ENCODE measurements at regions not wholly inside any gene's neighbourhood (a gene's known extent, or its start where the extent isn't known, plus 50 kb on each side); places are given as distances from the start of the nearest gene placed in this dataset.
"Not testable (repeated sequence)": the region's sequence is repeated elsewhere in the genome, so short reads cannot be mapped to it uniquely, and the experiment has no call there.

DNA sequence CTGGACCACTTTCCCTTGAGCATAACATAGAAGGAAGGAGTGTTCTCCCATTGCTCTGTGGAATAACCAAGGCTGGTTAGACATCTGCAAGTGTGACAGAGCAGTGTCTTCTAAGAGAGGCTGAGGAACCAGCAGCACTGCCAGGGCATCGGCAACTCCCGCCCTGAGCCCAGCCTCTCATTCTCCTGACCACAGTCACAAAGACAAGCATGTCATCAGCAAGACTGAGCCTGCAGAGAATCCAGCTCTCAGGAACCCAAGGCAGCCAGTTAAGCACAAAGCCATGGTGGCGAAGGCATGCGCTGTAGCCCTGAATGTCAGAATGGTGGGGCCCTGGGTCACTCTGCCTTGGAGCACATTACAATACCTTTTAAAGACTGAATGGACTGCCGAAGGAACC is 253.9 kb downstream of the AGTPBP1 start:
- no peaks in the 10 kb centered on the region for H3K9me3 ChIP-seq (ENCODE audit: control insufficient read depth, low read length)
- H3K36me3 ChIP-seq (ENCODE audit: control insufficient read depth, insufficient read depth, low read length) = no peaks in the 10 kb centered on the region
- H3K27ac ChIP-seq (ENCODE audit: insufficient read depth, low read depth, low read length, poor library complexity, severe bottlenecking) = no peak overlapping the region
- peaks cover 4% of the 10 kb centered on the region for H3K4me1 ChIP-seq (ENCODE audit: control insufficient read depth, insufficient read depth, low read length)
- no peaks in the 10 kb centered on the region for H3K27me3 ChIP-seq (ENCODE audit: control insufficient read depth, insufficient read depth, low read length, poor library complexity, severe bottlenecking)
- WGBS, 2 experiments = 89 to 90% methylated on average over 5 of the region's 5 CpGs
- H3K4me3 ChIP-seq (ENCODE audit: insufficient read depth, low read depth, low read length) = no peak overlapping the region

DNA sequence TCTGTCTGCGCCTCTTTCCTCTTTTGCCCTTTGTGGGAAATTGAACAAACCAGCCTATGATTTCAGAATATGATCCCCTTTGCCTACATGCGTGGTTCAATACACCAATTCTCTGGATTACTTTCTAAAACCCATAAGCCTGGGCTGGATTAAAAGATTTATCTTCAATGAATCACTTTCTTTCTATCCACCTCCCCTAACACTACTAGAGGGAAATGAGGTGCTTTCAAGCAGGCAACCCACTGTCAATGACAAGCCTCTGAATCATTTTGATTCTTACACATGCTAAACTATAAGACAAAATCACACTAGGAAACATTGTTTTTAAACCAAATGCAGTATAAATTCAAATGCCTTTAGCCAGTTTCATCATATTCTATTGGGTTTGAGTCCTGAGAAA is 257.5 kb downstream of the AGTPBP1 start:
- H3K9me3 ChIP-seq (ENCODE audit: control insufficient read depth, low read length) = no peaks in the 10 kb centered on the region
- WGBS, 2 experiments = 89 to 92% methylated on average over 2 of the region's 2 CpGs
- H3K27me3 ChIP-seq (ENCODE audit: control insufficient read depth, insufficient read depth, low read length, poor library complexity, severe bottlenecking) = no peaks in the 10 kb centered on the region
- H3K4me3 ChIP-seq (ENCODE audit: insufficient read depth, low read depth, low read length) = no peak overlapping the region
- H3K4me1 ChIP-seq (ENCODE audit: control insufficient read depth, insufficient read depth, low read length) = peaks cover 4% of the 10 kb centered on the region
- no peaks in the 10 kb centered on the region for H3K36me3 ChIP-seq (ENCODE audit: control insufficient read depth, insufficient read depth, low read length)
- no peak overlapping the region for H3K27ac ChIP-seq (ENCODE audit: insufficient read depth, low read depth, low read length, poor library complexity, severe bottlenecking)

DNA sequence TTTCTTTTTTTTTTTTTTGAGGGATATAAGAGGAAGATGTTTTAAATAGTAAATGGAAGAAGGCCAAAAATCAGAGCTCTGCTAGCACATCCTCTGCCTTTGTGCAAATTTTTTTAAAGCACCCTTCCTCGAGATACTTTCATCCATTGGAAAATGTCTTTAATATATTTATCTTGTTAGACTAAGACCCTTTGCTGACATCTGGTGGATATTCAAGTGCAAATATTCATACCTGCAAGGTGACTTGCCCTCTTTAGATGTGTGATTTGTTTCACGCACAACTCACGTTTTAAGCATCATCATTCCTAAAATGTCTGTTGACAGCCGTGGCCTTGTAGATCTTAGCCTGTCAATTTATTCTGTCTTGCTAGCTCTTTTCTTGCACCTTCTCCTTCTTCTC is 258.5 kb downstream of the AGTPBP1 start:
- peaks cover 4% of the 10 kb centered on the region for H3K4me1 ChIP-seq (ENCODE audit: control insufficient read depth, insufficient read depth, low read length)
- WGBS, 2 experiments = 87 to 91% methylated on average over 3 of the region's 4 CpGs
- H3K27me3 ChIP-seq (ENCODE audit: control insufficient read depth, insufficient read depth, low read length, poor library complexity, severe bottlenecking) = no peaks in the 10 kb centered on the region

DNA sequence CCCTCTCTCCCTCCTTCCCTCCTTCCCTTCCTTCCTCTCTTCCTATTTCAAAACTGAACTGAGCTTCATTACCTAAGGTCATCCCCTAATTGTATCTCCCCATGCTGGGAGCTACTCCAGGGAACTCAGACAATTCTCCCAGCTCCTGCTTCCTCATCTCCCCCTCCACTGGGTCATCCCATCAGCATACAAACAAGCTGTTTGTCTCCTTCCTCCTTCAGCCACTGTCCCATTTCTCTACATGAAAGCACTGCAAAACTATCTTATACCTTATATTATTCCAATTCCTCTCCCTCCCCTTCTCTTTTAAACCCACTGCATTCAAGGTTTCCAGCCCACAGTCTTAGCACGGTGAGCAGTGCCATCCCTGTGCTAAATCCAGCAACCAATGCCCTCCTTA is 262.4 kb downstream of the AGTPBP1 start:
- Histone ChIP-seq H3K4me3 (ENCODE audit: insufficient read depth, low read depth, low read length) (no peak overlapping the region), H3K36me3 (ENCODE audit: control insufficient read depth, insufficient read depth, low read length) (no peaks in the 10 kb centered on the region), H3K4me1 (ENCODE audit: control insufficient read depth, insufficient read depth, low read length) (no peaks in the 10 kb centered on the region), H3K27ac (ENCODE audit: insufficient read depth, low read depth, low read length, poor library complexity, severe bottlenecking) (no peak overlapping the region), H3K9me3 (ENCODE audit: control insufficient read depth, low read length) (no peaks in the 10 kb centered on the region), H3K27me3 (ENCODE audit: control insufficient read depth, insufficient read depth, low read length, poor library complexity, severe bottlenecking) (no peaks in the 10 kb centered on the region)
- 89 to 95% methylated on average over 1 of the region's 1 CpG for WGBS, 2 experiments

More for the DNA sequence above, 258.5 kb downstream of the AGTPBP1 start:
- no peak overlapping the region for H3K4me3 ChIP-seq (ENCODE audit: insufficient read depth, low read depth, low read length)
- H3K27ac ChIP-seq (ENCODE audit: insufficient read depth, low read depth, low read length, poor library complexity, severe bottlenecking) = no peak overlapping the region
- no peaks in the 10 kb centered on the region for H3K9me3 ChIP-seq (ENCODE audit: control insufficient read depth, low read length)
- H3K36me3 ChIP-seq (ENCODE audit: control insufficient read depth, insufficient read depth, low read length) = no peaks in the 10 kb centered on the region

DNA sequence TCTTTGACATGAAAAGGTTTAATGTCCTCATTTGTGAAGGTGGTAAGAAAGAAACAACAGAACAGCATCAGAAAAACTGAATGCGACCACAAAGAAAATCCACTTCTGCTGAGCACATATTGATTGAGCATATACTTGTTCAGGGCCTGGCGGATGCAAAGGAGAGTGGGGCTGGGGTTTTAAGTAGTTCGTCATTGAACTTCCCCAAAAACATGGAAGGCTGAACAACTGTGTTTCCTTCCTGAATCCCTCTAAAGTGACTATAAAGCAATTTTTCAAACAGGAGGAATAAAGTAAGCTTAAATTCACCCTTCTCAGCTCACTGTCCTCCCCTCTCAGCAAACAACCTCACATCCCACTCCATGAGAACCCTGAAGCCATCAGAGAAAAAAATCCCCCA is 262.9 kb downstream of the AGTPBP1 start:
- WGBS, 2 experiments = 94 to 95% methylated on average over 3 of the region's 3 CpGs
- no peak overlapping the region for H3K27ac ChIP-seq (ENCODE audit: insufficient read depth, low read depth, low read length, poor library complexity, severe bottlenecking)
- no peaks in the 10 kb centered on the region for H3K36me3 ChIP-seq (ENCODE audit: control insufficient read depth, insufficient read depth, low read length)
- H3K9me3 ChIP-seq (ENCODE audit: control insufficient read depth, low read length) = no peaks in the 10 kb centered on the region
- no peak overlapping the region for H3K4me3 ChIP-seq (ENCODE audit: insufficient read depth, low read depth, low read length)
- H3K27me3 ChIP-seq (ENCODE audit: control insufficient read depth, insufficient read depth, low read length, poor library complexity, severe bottlenecking) = no peaks in the 10 kb centered on the region
- H3K4me1 ChIP-seq (ENCODE audit: control insufficient read depth, insufficient read depth, low read length) = no peaks in the 10 kb centered on the region

DNA sequence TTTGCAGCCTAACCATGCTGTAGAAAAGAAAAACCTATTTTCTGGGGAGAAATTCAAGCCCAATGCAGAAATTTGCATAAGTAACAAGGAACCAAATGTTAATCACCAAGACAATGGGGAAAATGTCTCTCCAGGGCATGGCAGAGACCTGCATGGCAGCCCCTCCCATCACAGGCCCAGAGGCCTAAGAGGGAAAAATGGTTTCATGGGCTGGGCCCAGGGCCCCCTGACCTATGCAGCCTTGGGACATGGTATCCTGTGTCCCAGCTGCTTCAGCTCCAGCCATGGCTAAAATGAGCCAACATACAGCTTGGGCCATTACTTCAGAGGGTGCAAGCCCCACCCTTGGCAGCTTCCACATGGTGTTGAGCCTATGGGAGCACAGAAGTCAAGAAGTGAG is 266.9 kb downstream of the AGTPBP1 start:
- H3K27me3 ChIP-seq (ENCODE audit: control insufficient read depth, insufficient read depth, low read length, poor library complexity, severe bottlenecking); H3K4me3 ChIP-seq (ENCODE audit: insufficient read depth, low read depth, low read length); H3K4me1 ChIP-seq (ENCODE audit: control insufficient read depth, insufficient read depth, low read length); H3K27ac ChIP-seq (ENCODE audit: insufficient read depth, low read depth, low read length, poor library complexity, severe bottlenecking); H3K36me3 ChIP-seq (ENCODE audit: control insufficient read depth, insufficient read depth, low read length); H3K9me3 ChIP-seq (ENCODE audit: control insufficient read depth, low read length): not testable (repeated sequence)

DNA sequence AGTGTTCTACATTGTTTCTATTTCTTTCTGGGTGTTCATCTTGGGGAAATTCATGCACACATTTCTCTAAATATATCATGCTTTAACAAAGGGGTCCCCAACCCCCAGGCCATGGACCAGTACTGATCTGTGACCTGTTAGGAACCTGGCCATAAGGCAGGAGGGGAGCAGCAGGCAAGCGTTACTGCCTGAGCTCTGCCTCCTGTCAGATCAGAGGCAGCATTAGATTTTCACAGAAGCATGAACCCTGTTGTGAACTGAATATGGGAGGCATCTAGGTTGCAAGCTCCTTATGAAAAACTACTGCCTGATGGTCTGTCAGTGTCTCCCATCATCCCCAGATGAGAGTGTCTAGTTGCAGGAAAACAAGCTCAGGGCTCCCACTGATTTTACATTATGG is 270.0 kb downstream of the AGTPBP1 start:
- Histone ChIP-seq H3K27ac (ENCODE audit: insufficient read depth, low read depth, low read length, poor library complexity, severe bottlenecking) (no peak overlapping the region), H3K4me1 (ENCODE audit: control insufficient read depth, insufficient read depth, low read length) (no peaks in the 10 kb centered on the region), H3K4me3 (ENCODE audit: insufficient read depth, low read depth, low read length) (no peak overlapping the region), H3K9me3 (ENCODE audit: control insufficient read depth, low read length) (no peaks in the 10 kb centered on the region), H3K27me3 (ENCODE audit: control insufficient read depth, insufficient read depth, low read length, poor library complexity, severe bottlenecking) (no peaks in the 10 kb centered on the region), H3K36me3 (ENCODE audit: control insufficient read depth, insufficient read depth, low read length) (no peaks in the 10 kb centered on the region)
- 77% methylated on average over 1 of the region's 1 CpG for WGBS, 2 experiments

DNA sequence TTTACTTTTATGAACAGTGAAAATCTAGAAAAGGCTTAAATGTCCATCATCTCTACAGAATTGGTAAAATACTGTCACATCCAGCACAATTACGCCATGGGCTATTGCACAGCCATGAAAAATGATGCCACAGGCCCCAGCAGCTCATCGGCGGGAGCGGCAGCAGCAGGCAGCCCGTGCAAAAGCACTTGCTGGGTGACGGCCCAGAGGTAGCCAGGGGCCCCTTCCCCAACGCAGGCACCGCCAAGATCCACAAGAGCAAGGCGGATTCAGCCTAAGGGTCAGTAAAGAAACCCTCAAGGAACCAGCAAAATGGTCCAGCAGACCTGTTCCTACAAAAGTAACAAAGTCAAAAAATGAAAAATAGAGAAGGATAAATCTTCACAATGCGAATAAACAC is 272.7 kb downstream of the AGTPBP1 start:
- Histone ChIP-seq H3K4me1 (ENCODE audit: control insufficient read depth, insufficient read depth, low read length) (no peaks in the 10 kb centered on the region), H3K27ac (ENCODE audit: insufficient read depth, low read depth, low read length, poor library complexity, severe bottlenecking) (no peak overlapping the region), H3K4me3 (ENCODE audit: insufficient read depth, low read depth, low read length) (no peak overlapping the region), H3K27me3 (ENCODE audit: control insufficient read depth, insufficient read depth, low read length, poor library complexity, severe bottlenecking) (no peaks in the 10 kb centered on the region), H3K9me3 (ENCODE audit: control insufficient read depth, low read length) (no peaks in the 10 kb centered on the region), H3K36me3 (ENCODE audit: control insufficient read depth, insufficient read depth, low read length) (no peaks in the 10 kb centered on the region)
- 90 to 94% methylated on average over 10 of the region's 10 CpGs for WGBS, 2 experiments

DNA sequence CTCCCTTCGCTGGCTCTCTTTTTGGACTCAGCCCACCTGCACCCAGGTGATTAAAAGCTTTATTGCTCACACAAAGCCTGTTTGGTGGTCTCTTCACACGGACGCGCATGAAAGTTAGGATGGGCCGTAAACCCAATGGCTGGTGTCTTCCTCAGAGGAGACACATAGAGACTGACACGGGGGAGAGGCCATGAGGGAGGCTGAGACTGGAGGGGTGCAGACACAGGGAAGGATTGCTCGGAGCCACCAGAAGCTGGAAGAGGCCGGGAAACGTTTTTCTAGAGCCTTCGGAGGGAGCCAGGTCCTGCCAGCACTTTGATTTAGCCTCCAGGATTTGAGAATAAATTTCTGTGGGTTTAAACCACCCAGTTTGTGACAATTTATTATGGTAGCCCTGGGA is 274.9 kb downstream of the AGTPBP1 start:
- H3K36me3 ChIP-seq (ENCODE audit: control insufficient read depth, insufficient read depth, low read length) = no peaks in the 10 kb centered on the region
- no peak overlapping the region for H3K4me3 ChIP-seq (ENCODE audit: insufficient read depth, low read depth, low read length)
- no peak overlapping the region for H3K27ac ChIP-seq (ENCODE audit: insufficient read depth, low read depth, low read length, poor library complexity, severe bottlenecking)
- H3K4me1 ChIP-seq (ENCODE audit: control insufficient read depth, insufficient read depth, low read length) = no peaks in the 10 kb centered on the region
- no peaks in the 10 kb centered on the region for H3K9me3 ChIP-seq (ENCODE audit: control insufficient read depth, low read length)
- 73 to 76% methylated on average over 10 of the region's 10 CpGs for WGBS, 2 experiments
- no peaks in the 10 kb centered on the region for H3K27me3 ChIP-seq (ENCODE audit: control insufficient read depth, insufficient read depth, low read length, poor library complexity, severe bottlenecking)

DNA sequence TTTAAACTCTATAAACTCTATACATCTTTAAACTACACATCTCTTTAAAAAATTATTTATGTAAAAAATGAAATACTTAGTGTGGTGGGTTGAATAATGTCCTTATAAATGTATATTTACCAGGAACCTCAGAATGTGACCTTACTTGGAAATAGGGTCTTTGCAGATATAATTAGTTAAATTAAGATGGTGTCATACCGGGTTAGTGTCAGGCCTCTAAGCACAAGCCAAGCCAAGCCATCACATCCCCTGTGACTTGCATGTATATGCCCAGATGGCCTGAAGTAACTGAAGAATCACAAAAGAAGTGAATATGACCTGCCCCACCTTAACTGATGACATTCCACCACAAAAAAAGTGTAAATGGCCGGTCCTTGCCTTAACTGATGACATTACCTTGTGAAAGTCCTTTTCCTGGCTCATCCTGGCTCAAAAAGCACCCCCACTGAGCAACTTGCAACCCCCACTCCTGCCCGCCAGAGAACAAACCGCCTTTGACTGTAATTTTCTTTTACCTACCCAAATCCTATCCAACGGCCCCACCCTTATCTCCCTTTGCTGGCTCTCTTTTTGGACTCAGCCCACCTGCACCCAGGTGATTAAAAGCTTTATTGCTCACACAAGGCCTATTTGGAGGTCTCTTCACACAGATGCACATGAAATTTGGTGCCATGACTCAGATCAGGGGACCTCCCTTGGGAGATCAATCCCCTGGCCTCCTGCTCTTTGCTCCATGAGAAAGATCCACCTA is 283.5 kb downstream of the AGTPBP1 start:
- H3K9me3 ChIP-seq (ENCODE audit: control insufficient read depth, low read length); H3K27ac ChIP-seq (ENCODE audit: insufficient read depth, low read depth, low read length, poor library complexity, severe bottlenecking); H3K27me3 ChIP-seq (ENCODE audit: control insufficient read depth, insufficient read depth, low read length, poor library complexity, severe bottlenecking); H3K4me3 ChIP-seq (ENCODE audit: insufficient read depth, low read depth, low read length); H3K4me1 ChIP-seq (ENCODE audit: control insufficient read depth, insufficient read depth, low read length); H3K36me3 ChIP-seq (ENCODE audit: control insufficient read depth, insufficient read depth, low read length): not testable (repeated sequence)
- WGBS, 2 experiments = 70 to 78% methylated on average over 5 of the region's 5 CpGs

DNA sequence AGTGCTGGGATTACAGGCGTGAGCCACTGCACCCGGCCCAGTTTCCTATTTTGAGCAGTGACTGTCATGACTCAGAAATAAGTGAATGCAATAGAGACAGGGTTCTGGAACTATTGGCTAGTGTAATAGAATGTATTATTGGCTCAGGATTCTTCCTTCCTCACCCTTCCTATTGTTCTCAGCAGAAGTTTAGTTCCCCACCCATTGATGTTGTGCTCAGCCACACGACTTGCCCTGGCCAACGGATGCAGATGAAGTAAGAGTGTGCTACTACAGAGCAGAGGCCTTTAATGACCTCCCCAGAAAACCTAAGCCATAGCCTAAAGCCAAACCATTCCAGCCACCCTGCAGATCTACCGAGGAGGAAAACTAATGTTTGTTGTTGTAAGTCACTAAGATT is 287.9 kb downstream of the AGTPBP1 start:
- Histone ChIP-seq H3K27ac (ENCODE audit: insufficient read depth, low read depth, low read length, poor library complexity, severe bottlenecking) (no peak overlapping the region), H3K27me3 (ENCODE audit: control insufficient read depth, insufficient read depth, low read length, poor library complexity, severe bottlenecking) (no peaks in the 10 kb centered on the region), H3K36me3 (ENCODE audit: control insufficient read depth, insufficient read depth, low read length) (no peaks in the 10 kb centered on the region), H3K4me1 (ENCODE audit: control insufficient read depth, insufficient read depth, low read length) (no peaks in the 10 kb centered on the region), H3K4me3 (ENCODE audit: insufficient read depth, low read depth, low read length) (no peak overlapping the region), H3K9me3 (ENCODE audit: control insufficient read depth, low read length) (no peaks in the 10 kb centered on the region)
- WGBS, 2 experiments = 79 to 89% methylated on average over 4 to 5 of the region's 5 CpGs
